ENCODE measurements at regions not wholly inside any gene's neighbourhood (a gene's known extent, or its start where the extent isn't known, plus 50 kb on each side); places are given as distances from the start of the nearest gene placed in this dataset.
A peak's percentile ranks its signal among the peaks of the same experiment; 100 is the strongest.

- in situ Hi-C loops (cut with HindIII; ENCODE audit: low pct_ligation_motif_present, low sequenced_read_pairs) = no loop called here
- no peaks in the 10 kb centered on the region for H3K36me3 ChIP-seq (replicated peaks)
- peak; percentile 33 for DNase-seq
- no peaks in the 10 kb centered on the region for H3K27me3 ChIP-seq (replicated peaks)
- TF ChIP-seq, protein P1, sequence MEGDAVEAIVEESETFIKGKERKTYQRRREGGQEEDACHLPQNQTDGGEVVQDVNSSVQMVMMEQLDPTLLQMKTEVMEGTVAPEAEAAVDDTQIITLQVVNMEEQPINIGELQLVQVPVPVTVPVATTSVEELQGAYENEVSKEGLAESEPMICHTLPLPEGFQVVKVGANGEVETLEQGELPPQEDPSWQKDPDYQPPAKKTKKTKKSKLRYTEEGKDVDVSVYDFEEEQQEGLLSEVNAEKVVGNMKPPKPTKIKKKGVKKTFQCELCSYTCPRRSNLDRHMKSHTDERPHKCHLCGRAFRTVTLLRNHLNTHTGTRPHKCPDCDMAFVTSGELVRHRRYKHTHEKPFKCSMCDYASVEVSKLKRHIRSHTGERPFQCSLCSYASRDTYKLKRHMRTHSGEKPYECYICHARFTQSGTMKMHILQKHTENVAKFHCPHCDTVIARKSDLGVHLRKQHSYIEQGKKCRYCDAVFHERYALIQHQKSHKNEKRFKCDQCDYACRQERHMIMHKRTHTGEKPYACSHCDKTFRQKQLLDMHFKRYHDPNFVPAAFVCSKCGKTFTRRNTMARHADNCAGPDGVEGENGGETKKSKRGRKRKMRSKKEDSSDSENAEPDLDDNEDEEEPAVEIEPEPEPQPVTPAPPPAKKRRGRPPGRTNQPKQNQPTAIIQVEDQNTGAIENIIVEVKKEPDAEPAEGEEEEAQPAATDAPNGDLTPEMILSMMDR (IDR thresholded peaks at IDR 0.05; ENCODE audit: low read depth, low read length, missing control alignments) = no peak
- H3K27ac ChIP-seq = no peak overlapping the region
- no peak overlapping the region for H3K4me3 ChIP-seq (ENCODE audit: low read depth, low read length)
These were observed 195.7 kb downstream of the PALM2AKAP2 start for GRCh38 chr9:109975574-109976295.

DNA sequence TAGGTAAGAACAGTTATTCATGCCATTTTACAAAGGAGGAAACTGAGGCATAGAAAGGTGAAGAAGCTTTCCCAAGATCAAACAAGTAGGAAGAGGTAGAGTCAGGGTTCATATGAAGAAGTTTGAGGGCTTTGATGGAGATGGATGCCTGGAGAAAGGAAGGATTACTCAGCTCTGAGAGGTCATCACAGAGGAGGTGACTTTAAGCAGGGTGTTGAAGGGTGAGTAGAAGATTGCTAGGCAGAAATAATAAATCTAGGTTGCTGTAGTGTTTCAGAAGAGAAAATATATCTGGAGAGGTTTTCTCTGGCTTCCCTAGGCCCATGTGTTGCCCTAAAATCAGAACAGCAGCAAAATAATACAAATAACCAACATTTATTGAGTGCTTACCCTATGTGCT, 196.3 kb downstream of the PALM2AKAP2 start:
- Histone ChIP-seq H3K27me3 (replicated peaks) (no peaks in the 10 kb centered on the region), H3K4me3 (ENCODE audit: low read depth, low read length) (no peak overlapping the region), H3K36me3 (replicated peaks) (no peaks in the 10 kb centered on the region), H3K27ac (no peak overlapping the region)
- TF ChIP-seq, protein P1 (IDR thresholded peaks at IDR 0.05; ENCODE audit: low read depth, low read length, missing control alignments) = no peak
- no peak for DNase-seq
- in situ Hi-C loops (cut with HindIII; ENCODE audit: low pct_ligation_motif_present, low sequenced_read_pairs) = no loop called here

DNA sequence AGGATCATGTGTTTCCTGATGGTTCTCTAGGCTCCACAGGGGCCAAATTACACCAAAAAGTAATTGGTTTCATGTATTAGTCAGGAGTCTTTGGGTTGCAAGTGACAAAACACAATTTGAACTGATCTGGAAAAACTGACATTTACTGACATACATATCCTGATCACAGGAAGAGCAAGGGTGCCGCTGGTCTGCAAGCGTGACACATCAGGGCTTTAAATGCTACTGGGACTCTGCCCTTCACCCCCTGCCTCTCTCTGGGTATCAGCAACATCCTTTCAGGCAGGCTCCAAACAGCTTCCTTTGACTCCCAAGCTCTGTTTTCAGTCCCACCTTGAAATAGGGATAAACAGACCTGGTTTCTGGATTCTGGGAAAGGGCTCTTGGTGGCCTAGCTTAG, 197.5 kb downstream of the PALM2AKAP2 start:
- Histone ChIP-seq H3K27ac (no peak overlapping the region), H3K36me3 (replicated peaks) (no peaks in the 10 kb centered on the region), H3K4me3 (ENCODE audit: low read depth, low read length) (no peak overlapping the region), H3K27me3 (replicated peaks) (no peaks in the 10 kb centered on the region)
- DNase-seq = no peak
- TF ChIP-seq, protein P1 (IDR thresholded peaks at IDR 0.05; ENCODE audit: low read depth, low read length, missing control alignments) = no peak
- in situ Hi-C loops (cut with HindIII; ENCODE audit: low pct_ligation_motif_present, low sequenced_read_pairs) = no loop called here

DNA sequence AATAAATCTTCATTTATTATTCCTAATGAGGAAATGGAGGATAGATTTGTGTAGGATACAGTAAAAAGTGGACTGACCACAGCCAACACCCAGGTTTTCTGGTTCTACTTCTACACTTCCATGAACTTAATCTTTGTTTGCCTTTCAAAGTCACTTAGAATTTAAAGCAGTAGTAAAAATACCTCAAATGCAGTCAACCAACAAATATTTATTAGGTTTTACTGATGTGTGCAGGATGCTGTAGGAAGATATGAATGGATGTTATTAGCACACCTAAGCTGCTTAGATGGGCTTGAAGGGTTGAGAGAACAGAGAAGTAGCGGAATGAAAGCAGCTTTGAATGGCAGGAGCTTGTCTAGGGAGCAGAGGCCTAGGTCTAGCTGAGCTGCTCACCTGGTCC, 201.1 kb downstream of the PALM2AKAP2 start:
- no peaks in the 10 kb centered on the region for H3K36me3 ChIP-seq (replicated peaks)
- no peak overlapping the region for H3K27ac ChIP-seq
- in situ Hi-C loops (cut with HindIII; ENCODE audit: low pct_ligation_motif_present, low sequenced_read_pairs) = no loop called here
- H3K4me3 ChIP-seq (ENCODE audit: low read depth, low read length) = no peak overlapping the region
- no peak for DNase-seq
- TF ChIP-seq, protein P1 (IDR thresholded peaks at IDR 0.05; ENCODE audit: low read depth, low read length, missing control alignments) = no peak
- no peaks in the 10 kb centered on the region for H3K27me3 ChIP-seq (replicated peaks)

GRCh38 chr9:109986521-109986991, 206.6 kb downstream of the PALM2AKAP2 start:
- Histone ChIP-seq H3K36me3 (replicated peaks) (no peaks in the 10 kb centered on the region), H3K27me3 (replicated peaks) (no peaks in the 10 kb centered on the region), H3K4me3 (ENCODE audit: low read depth, low read length) (no peak overlapping the region), H3K27ac (peak overlapping the region; percentile 93)
- TF ChIP-seq, protein P1 (IDR thresholded peaks at IDR 0.05; ENCODE audit: low read depth, low read length, missing control alignments) = no peak
- DNase-seq = peak; percentile 90
- in situ Hi-C loops (cut with HindIII; ENCODE audit: low pct_ligation_motif_present, low sequenced_read_pairs) = no loop called here

GRCh38 chr9:109989296-109989695, 209.3 kb downstream of the PALM2AKAP2 start:
- peak; percentile 48 for DNase-seq
- H3K27ac ChIP-seq = peak overlapping the region; percentile 14

More at GRCh38 chr9:109989296-109989695, 209.3 kb downstream of the PALM2AKAP2 start:
- TF ChIP-seq, protein P1 (IDR thresholded peaks at IDR 0.05; ENCODE audit: low read depth, low read length, missing control alignments) = no peak
- H3K36me3 ChIP-seq (replicated peaks) = no peaks in the 10 kb centered on the region
- H3K27me3 ChIP-seq (replicated peaks) = no peaks in the 10 kb centered on the region
- H3K4me3 ChIP-seq (ENCODE audit: low read depth, low read length) = no peak overlapping the region
- in situ Hi-C loops (cut with HindIII; ENCODE audit: low pct_ligation_motif_present, low sequenced_read_pairs) = no loop called here
